GM23338 (cell line): ENCODE measurements at regions not wholly inside any gene's neighbourhood (a gene's known extent, or its start where the extent isn't known, plus 50 kb on each side); places are given as distances from the start of the nearest gene placed in this dataset.

Experiments used
- CREB1 ChIP-seq: fragments of 250-450 bp; sonication (Bioruptor Pico); IDR thresholded peaks from 2 replicates; pipeline ENCODE4 v1.5.0; 2020; ENCODE audit warnings: low read depth, mild to moderate bottlenecking, moderate library complexity
- EZH2 ChIP-seq: fragments of 200-600 bp; sonication (generic); IDR thresholded peaks from one replicate; pipeline ENCODE4 v1.8.0; 2017; ENCODE audit warnings: antibody characterized with exemption, mild to moderate bottlenecking, low read depth; ENCODE audit not compliant: unreplicated experiment
- EZH2phosphoT487 ChIP-seq: fragments of 200-600 bp; sonication (generic); IDR thresholded peaks from one replicate; pipeline ENCODE4 v1.8.1; 2018; ENCODE audit warnings: antibody characterized with exemption; ENCODE audit not compliant: unreplicated experiment
- POLR2AphosphoS5 ChIP-seq: IDR thresholded peaks from 2 replicates; pipeline ENCODE4 v1.6.1; 2016; ENCODE audit warnings: antibody characterized with exemption, low read depth
- ZNF114 ChIP-seq: fragments of 250-450 bp; sonication (Bioruptor Pico); IDR thresholded peaks from 2 replicates; pipeline ENCODE4 v1.5.0; 2020; ENCODE audit warnings: mild to moderate bottlenecking, moderate library complexity
- ZNF331 ChIP-seq: fragments of 250-450 bp; sonication (Bioruptor Pico); IDR thresholded peaks from 2 replicates; pipeline ENCODE4 v1.5.0; 2020; ENCODE audit warnings: low read depth, mild to moderate bottlenecking, moderate library complexity
- TF ChIP-seq, protein P1 (sequence below), 2 experiments: fragments of 200-600 bp in 1 of 2; sonication (generic) in 1 of 2; conservative IDR thresholded peaks; 2 replicates each; pipeline versions ENCODE4 v1.5.1 to v1.6.1; 2016 to 2017; ENCODE audit warnings: antibody characterized with exemption in 2 of 2, low read depth in 2 of 2, mild to moderate bottlenecking in 2 of 2, moderate library complexity in 1 of 2
- TF ChIP-seq, protein P2 (sequence below): IDR thresholded peaks from one replicate; pipeline ENCODE4 v1.6.1; 2018; ENCODE audit warnings: antibody characterized with exemption; ENCODE audit not compliant: unreplicated experiment
- TF ChIP-seq, protein P3 (sequence below): fragments of 250-450 bp; sonication (Bioruptor Pico); IDR thresholded peaks from 2 replicates; pipeline ENCODE4 v1.5.0; 2020; ENCODE audit warnings: mild to moderate bottlenecking, moderate library complexity
- TF ChIP-seq, protein P4 (sequence below): IDR thresholded peaks from 2 replicates; pipeline ENCODE4 v1.6.1; 2016; ENCODE audit warnings: antibody characterized with exemption

DNA sequence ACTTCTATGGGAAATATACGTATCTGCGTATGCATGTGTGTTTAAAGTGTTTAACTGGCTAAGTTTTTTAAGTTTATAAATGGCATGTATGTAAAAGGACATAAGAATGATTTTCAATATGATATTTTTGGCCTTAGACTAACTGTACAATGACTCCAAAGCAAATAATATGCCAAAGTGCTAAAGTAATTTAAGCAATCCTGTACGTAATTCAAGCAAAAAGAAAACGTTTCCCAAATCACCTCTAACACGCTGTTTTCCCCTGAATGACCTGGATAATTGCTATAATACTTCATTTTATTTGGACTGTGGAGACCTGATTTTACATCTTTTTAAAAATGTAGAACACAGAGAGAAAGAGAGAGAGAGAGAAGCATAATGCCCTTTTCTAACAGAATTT lies 183.0 kb upstream of the HAND2 start:
- TF ChIP-seq ZNF114 (CRISPR knock-in tag), result no peak
- TF ChIP-seq, protein P1, sequence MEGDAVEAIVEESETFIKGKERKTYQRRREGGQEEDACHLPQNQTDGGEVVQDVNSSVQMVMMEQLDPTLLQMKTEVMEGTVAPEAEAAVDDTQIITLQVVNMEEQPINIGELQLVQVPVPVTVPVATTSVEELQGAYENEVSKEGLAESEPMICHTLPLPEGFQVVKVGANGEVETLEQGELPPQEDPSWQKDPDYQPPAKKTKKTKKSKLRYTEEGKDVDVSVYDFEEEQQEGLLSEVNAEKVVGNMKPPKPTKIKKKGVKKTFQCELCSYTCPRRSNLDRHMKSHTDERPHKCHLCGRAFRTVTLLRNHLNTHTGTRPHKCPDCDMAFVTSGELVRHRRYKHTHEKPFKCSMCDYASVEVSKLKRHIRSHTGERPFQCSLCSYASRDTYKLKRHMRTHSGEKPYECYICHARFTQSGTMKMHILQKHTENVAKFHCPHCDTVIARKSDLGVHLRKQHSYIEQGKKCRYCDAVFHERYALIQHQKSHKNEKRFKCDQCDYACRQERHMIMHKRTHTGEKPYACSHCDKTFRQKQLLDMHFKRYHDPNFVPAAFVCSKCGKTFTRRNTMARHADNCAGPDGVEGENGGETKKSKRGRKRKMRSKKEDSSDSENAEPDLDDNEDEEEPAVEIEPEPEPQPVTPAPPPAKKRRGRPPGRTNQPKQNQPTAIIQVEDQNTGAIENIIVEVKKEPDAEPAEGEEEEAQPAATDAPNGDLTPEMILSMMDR (conservative IDR thresholded peaks at IDR 0.05; ENCODE audit: low read depth in 2 of 2), result no peak
- TF ChIP-seq, protein P2, sequence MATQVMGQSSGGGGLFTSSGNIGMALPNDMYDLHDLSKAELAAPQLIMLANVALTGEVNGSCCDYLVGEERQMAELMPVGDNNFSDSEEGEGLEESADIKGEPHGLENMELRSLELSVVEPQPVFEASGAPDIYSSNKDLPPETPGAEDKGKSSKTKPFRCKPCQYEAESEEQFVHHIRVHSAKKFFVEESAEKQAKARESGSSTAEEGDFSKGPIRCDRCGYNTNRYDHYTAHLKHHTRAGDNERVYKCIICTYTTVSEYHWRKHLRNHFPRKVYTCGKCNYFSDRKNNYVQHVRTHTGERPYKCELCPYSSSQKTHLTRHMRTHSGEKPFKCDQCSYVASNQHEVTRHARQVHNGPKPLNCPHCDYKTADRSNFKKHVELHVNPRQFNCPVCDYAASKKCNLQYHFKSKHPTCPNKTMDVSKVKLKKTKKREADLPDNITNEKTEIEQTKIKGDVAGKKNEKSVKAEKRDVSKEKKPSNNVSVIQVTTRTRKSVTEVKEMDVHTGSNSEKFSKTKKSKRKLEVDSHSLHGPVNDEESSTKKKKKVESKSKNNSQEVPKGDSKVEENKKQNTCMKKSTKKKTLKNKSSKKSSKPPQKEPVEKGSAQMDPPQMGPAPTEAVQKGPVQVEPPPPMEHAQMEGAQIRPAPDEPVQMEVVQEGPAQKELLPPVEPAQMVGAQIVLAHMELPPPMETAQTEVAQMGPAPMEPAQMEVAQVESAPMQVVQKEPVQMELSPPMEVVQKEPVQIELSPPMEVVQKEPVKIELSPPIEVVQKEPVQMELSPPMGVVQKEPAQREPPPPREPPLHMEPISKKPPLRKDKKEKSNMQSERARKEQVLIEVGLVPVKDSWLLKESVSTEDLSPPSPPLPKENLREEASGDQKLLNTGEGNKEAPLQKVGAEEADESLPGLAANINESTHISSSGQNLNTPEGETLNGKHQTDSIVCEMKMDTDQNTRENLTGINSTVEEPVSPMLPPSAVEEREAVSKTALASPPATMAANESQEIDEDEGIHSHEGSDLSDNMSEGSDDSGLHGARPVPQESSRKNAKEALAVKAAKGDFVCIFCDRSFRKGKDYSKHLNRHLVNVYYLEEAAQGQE, result no peak
- TF ChIP-seq POLR2AphosphoS5, result no peak
- TF ChIP-seq, protein P3, sequence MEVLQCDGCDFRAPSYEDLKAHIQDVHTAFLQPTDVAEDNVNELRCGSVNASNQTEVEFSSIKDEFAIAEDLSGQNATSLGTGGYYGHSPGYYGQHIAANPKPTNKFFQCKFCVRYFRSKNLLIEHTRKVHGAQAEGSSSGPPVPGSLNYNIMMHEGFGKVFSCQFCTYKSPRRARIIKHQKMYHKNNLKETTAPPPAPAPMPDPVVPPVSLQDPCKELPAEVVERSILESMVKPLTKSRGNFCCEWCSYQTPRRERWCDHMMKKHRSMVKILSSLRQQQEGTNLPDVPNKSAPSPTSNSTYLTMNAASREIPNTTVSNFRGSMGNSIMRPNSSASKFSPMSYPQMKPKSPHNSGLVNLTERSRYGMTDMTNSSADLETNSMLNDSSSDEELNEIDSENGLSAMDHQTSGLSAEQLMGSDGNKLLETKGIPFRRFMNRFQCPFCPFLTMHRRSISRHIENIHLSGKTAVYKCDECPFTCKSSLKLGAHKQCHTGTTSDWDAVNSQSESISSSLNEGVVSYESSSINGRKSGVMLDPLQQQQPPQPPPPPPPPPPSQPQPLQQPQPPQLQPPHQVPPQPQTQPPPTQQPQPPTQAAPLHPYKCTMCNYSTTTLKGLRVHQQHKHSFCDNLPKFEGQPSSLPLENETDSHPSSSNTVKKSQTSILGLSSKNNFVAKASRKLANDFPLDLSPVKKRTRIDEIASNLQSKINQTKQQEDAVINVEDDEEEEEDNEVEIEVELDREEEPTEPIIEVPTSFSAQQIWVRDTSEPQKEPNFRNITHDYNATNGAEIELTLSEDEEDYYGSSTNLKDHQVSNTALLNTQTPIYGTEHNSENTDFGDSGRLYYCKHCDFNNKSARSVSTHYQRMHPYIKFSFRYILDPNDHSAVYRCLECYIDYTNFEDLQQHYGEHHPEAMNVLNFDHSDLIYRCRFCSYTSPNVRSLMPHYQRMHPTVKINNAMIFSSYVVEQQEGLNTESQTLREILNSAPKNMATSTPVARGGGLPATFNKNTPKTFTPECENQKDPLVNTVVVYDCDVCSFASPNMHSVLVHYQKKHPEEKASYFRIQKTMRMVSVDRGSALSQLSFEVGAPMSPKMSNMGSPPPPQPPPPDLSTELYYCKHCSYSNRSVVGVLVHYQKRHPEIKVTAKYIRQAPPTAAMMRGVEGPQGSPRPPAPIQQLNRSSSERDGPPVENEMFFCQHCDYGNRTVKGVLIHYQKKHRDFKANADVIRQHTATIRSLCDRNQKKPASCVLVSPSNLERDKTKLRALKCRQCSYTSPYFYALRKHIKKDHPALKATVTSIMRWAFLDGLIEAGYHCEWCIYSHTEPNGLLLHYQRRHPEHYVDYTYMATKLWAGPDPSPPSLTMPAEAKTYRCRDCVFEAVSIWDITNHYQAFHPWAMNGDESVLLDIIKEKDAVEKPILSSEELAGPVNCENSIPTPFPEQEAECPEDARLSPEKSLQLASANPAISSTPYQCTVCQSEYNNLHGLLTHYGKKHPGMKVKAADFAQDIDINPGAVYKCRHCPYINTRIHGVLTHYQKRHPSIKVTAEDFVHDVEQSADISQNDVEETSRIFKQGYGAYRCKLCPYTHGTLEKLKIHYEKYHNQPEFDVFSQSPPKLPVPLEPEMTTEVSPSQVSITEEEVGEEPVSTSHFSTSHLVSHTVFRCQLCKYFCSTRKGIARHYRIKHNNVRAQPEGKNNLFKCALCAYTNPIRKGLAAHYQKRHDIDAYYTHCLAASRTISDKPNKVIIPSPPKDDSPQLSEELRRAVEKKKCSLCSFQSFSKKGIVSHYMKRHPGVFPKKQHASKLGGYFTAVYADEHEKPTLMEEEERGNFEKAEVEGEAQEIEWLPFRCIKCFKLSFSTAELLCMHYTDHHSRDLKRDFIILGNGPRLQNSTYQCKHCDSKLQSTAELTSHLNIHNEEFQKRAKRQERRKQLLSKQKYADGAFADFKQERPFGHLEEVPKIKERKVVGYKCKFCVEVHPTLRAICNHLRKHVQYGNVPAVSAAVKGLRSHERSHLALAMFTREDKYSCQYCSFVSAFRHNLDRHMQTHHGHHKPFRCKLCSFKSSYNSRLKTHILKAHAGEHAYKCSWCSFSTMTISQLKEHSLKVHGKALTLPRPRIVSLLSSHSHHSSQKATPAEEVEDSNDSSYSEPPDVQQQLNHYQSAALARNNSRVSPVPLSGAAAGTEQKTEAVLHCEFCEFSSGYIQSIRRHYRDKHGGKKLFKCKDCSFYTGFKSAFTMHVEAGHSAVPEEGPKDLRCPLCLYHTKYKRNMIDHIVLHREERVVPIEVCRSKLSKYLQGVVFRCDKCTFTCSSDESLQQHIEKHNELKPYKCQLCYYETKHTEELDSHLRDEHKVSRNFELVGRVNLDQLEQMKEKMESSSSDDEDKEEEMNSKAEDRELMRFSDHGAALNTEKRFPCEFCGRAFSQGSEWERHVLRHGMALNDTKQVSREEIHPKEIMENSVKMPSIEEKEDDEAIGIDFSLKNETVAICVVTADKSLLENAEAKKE, result no peak
- no peak for TF ChIP-seq EZH2
- TF ChIP-seq ZNF331 (CRISPR knock-in tag), result no peak
- TF ChIP-seq, protein P4, sequence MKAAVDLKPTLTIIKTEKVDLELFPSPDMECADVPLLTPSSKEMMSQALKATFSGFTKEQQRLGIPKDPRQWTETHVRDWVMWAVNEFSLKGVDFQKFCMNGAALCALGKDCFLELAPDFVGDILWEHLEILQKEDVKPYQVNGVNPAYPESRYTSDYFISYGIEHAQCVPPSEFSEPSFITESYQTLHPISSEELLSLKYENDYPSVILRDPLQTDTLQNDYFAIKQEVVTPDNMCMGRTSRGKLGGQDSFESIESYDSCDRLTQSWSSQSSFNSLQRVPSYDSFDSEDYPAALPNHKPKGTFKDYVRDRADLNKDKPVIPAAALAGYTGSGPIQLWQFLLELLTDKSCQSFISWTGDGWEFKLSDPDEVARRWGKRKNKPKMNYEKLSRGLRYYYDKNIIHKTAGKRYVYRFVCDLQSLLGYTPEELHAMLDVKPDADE, result no peak
- no peak for TF ChIP-seq EZH2phosphoT487
- no peak for TF ChIP-seq CREB1 (CRISPR knock-in tag)
